Breast epithelium (tissue), 4 donors: ENCODE measurements at regions not wholly inside any gene's neighbourhood (a gene's known extent, or its start where the extent isn't known, plus 50 kb on each side); places are given as distances from the start of the nearest gene placed in this dataset.

ENCODE experiments used
- DNase-seq, 2 donors: peaks; one replicate each; pipeline ENCODE4 v3.0.0-alpha.2; 2019; ENCODE audit warnings: low spot score in 2 of 2
- H3K27ac ChIP-seq, 2 donors: fragments of 200-600 bp; sonication (generic) in 1 of 2; one replicate each; pipeline ENCODE4 v1.5.1; 2016 to 2019; ENCODE audit warnings: mild to moderate bottlenecking in 1 of 2
- H3K27me3 ChIP-seq, 2 donors: fragments of 200-600 bp; sonication (generic) in 1 of 2; one replicate each; pipeline versions ENCODE4 v1.5.1 to v1.6.0; 2017 to 2019; ENCODE audit warnings: control low read depth in 1 of 2, mild to moderate bottlenecking in 1 of 2
- H3K36me3 ChIP-seq: fragments of 200-600 bp; one replicate; pipeline ENCODE4 v1.5.1; 2019
- H3K4me1 ChIP-seq, 2 donors: fragments of 200-600 bp; sonication (generic); one replicate each; pipeline ENCODE4 v1.5.1; 2016 to 2019; ENCODE audit warnings: control low read depth in 1 of 2
- H3K4me3 ChIP-seq, 3 donors: fragments of 200-600 bp; sonication (generic); 1 replicate in 2 of 3; 2 replicates in 1 of 3; pipeline ENCODE4 v1.5.1; 2016 to 2019; ENCODE audit warnings: mild to moderate bottlenecking in 3 of 3, moderate library complexity in 2 of 3
- H3K9me3 ChIP-seq, 2 donors: fragments of 200-600 bp; sonication (generic) in 1 of 2; one replicate each; pipeline ENCODE4 v1.5.1; 2016 to 2019; ENCODE audit warnings: control low read depth in 1 of 2
- CTCF ChIP-seq, 3 donors: fragments of 450-650 bp; IDR thresholded peaks; one replicate each; pipeline ENCODE4 v1.5.1; 2016 to 2017; ENCODE audit warnings: antibody characterized with exemption in 3 of 3, mild to moderate bottlenecking in 3 of 3, moderate library complexity in 3 of 3
- POLR2A ChIP-seq: fragments of 450-650 bp; IDR thresholded peaks from one replicate; pipeline ENCODE4 v1.6.1; 2016; ENCODE audit warnings: antibody characterized with exemption, mild to moderate bottlenecking, moderate library complexity
- POLR2AphosphoS5 ChIP-seq, 3 donors: sonication (generic); formaldehyde crosslinking; IDR thresholded peaks; one replicate each; pipeline ENCODE4 v1.6.1; 2017; ENCODE audit warnings: antibody characterized with exemption in 3 of 3
- intact Hi-C: fragments of 100-400 bp; cut with DNase I; formaldehyde crosslinking; loops from one replicate; pipeline ENCODE4 v1.15.1; 2023; ENCODE audit warnings: low total_unique reads

DNA sequence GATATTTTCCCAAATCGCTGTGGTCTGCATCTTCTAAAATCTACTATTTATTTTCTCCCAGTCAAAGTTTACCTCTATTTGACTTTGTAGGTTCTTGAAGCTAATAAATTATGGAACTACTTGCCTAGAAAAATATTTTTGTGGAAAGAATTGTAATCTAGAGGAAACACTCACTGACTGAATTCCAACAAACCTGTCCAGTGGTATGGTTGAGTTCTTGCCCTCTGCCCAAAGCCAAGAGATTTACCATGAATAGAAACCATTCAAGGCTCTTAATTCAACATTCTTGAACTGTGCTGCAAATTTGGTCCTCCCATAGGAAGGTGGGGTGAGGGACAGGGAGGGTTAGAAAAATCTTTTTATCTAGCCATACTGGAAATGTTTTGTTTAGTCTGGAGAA lies 233.9 kb upstream of the MAP3K1 start:
- Histone ChIP-seq H3K9me3 (peaks cover 0 to 5% of the 10 kb centered on the region in 2 donors), H3K36me3 (no peaks in the 10 kb centered on the region), H3K4me1 (peaks cover 0 to 7% of the 10 kb centered on the region in 2 donors), H3K4me3 (no peak overlapping the region), H3K27ac (no peak overlapping the region), H3K27me3 (no peaks in the 10 kb centered on the region)
- intact Hi-C loops, result no loop called here
- TF ChIP-seq POLR2AphosphoS5 (IDR thresholded peaks at IDR 0.05) (no peak), POLR2A (no peak), CTCF (IDR thresholded peaks at IDR 0.05) (no peak)
- no peak for DNase-seq

DNA sequence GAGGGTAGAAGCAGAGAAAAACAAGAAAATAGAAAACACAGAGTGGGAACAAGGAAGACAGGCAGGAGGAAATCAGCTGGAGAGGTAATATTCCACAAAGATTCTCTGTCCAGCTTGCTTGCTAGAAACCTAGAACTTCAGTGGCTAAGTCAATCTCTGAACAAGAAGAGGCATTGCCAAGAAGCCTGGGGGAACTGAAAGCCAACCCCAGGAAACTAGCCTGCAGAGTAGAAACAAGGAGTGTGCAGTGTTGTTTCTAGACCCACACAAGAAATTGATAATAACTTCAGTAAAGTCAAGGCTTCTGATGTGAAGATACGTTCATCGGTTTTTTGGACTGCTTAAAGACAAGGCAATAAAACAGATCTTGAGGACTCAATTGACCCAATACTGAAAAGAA lies 234.5 kb upstream of the MAP3K1 start:
- TF ChIP-seq POLR2A, result no peak
- TF ChIP-seq POLR2AphosphoS5 (IDR thresholded peaks at IDR 0.05), result no peak
- Histone ChIP-seq H3K27ac (no peak overlapping the region), H3K4me1 (peaks cover 0 to 7% of the 10 kb centered on the region in 2 donors), H3K4me3 (no peak overlapping the region), H3K9me3 (peaks cover 0 to 5% of the 10 kb centered on the region in 2 donors), H3K36me3 (no peaks in the 10 kb centered on the region), H3K27me3 (no peaks in the 10 kb centered on the region)
- intact Hi-C loops, result no loop called here
- no peak for DNase-seq

GRCh38 chr5:56575821-56576220 lies 239.5 kb upstream of the MAP3K1 start:
- no peak overlapping the region for H3K4me3 ChIP-seq
- intact Hi-C loops, result no loop called here
- H3K27me3 ChIP-seq, result no peaks in the 10 kb centered on the region
- TF ChIP-seq POLR2A, result no peak
- no peak for DNase-seq
- no peaks in the 10 kb centered on the region for H3K36me3 ChIP-seq
- peaks cover 5 to 7% of the 10 kb centered on the region in 2 donors for H3K9me3 ChIP-seq
- no peak overlapping the region for H3K27ac ChIP-seq
- no peaks in the 10 kb centered on the region for H3K4me1 ChIP-seq

GRCh38 chr5:56574778-56575177 lies 240.6 kb upstream of the MAP3K1 start:
- TF ChIP-seq POLR2A (no peak), CTCF (IDR thresholded peaks at IDR 0.05) (no peak), POLR2AphosphoS5 (IDR thresholded peaks at IDR 0.05) (no peak)
- H3K27ac ChIP-seq, result no peak overlapping the region
- DNase-seq, result no peak
- H3K36me3 ChIP-seq, result no peaks in the 10 kb centered on the region
- no peaks in the 10 kb centered on the region for H3K27me3 ChIP-seq
- intact Hi-C loops, result no loop called here
- H3K9me3 ChIP-seq, result peaks cover 5 to 7% of the 10 kb centered on the region in 2 donors
- no peak overlapping the region for H3K4me3 ChIP-seq
- H3K4me1 ChIP-seq, result no peaks in the 10 kb centered on the region

GRCh38 chr5:56569566-56569965 lies 245.8 kb upstream of the MAP3K1 start:
- H3K27me3 ChIP-seq, result no peaks in the 10 kb centered on the region
- H3K36me3 ChIP-seq, result no peaks in the 10 kb centered on the region
- TF ChIP-seq POLR2A (no peak), CTCF (IDR thresholded peaks at IDR 0.05) (no peak), POLR2AphosphoS5 (IDR thresholded peaks at IDR 0.05) (no peak)
- no peak for DNase-seq
- no peak overlapping the region for H3K27ac ChIP-seq
- H3K4me3 ChIP-seq, result no peak overlapping the region
- H3K4me1 ChIP-seq, result no peaks in the 10 kb centered on the region
- intact Hi-C loops, result no loop called here
- peaks cover 5 to 7% of the 10 kb centered on the region in 2 donors for H3K9me3 ChIP-seq

DNA sequence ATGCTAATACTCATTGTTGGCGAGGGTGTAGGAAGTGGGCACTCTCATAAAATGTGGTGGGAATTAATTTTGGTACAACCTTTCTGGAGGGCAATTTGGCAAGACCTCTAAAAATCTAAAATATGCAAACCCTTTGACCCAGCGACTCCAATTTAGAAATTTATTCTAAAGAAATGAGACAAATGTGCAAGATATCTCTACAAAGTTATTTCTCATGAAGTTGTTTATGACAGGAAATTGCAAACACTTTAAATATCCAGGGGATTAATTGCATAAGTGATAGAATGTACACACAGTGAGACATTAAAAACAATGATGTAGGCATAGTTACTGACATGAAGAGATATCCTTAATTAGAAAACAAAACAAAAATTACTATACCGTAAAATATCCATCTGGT lies 246.3 kb upstream of the MAP3K1 start:
- Histone ChIP-seq H3K27ac (no peak overlapping the region), H3K9me3 (peaks cover 5 to 7% of the 10 kb centered on the region in 2 donors), H3K4me3 (no peak overlapping the region), H3K36me3 (no peaks in the 10 kb centered on the region), H3K27me3 (no peaks in the 10 kb centered on the region), H3K4me1 (no peaks in the 10 kb centered on the region)
- no peak for TF ChIP-seq CTCF (IDR thresholded peaks at IDR 0.05)
- no peak for TF ChIP-seq POLR2A
- no peak for TF ChIP-seq POLR2AphosphoS5 (IDR thresholded peaks at IDR 0.05)
- intact Hi-C loops, result no loop called here
- DNase-seq, result no peak
